Raji (cell line): ENCODE measurements at regions not wholly inside any gene's neighbourhood (a gene's known extent, or its start where the extent isn't known, plus 50 kb on each side); places are given as distances from the start of the nearest gene placed in this dataset.

Source experiments
- POLR2A ChIP-seq: IDR thresholded peaks from 2 replicates; pipeline ENCODE4 v1.6.1; 2011; ENCODE audit warnings: low read depth, low read length, control low read depth; ENCODE audit not compliant: insufficient read depth

- no peak for TF ChIP-seq POLR2A
Measured at GRCh38 chr22:46092670-46093410, 57.5 kb upstream of the PPARA start.

DNA sequence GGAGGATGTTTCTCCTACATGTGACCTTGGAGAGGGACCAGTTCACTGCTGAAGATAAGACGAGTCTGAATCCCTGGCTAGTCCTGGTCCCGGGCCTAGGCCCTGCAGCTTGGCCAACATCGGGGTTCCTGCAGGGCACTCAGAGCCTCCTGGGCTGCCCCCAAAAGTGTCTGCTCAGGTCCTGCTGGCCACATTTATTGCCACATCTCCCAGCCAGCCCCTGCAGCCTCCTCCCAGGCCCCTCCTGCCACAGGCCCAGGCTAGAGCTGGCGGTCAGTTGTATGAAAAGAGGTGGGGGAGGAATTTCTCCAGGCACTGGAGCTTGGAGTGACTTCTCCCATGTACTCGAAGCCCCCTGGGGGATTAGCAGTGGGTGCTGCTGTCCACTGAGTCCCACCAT is 56.5 kb upstream of the PPARA start:
- no peak for TF ChIP-seq POLR2A

DNA sequence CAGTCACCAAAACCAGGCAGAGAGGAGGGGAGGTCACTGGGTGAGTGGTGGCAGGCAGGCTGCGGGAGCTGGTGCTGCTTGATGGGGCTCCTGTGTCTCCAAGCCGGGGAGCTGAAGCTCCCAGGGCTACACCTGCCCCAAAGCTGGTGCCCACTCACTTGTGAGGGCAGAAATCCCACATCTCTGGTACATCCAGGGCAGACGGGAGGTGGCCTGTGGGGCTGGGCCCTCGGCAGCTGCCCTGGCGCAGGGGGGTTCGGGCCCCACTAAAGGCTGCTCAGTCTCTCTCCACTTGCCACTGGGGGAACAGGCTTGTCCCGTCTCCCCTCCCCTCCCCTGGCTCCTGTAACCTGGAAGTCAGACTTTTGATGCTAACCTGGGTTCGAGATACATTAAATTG is 55.6 kb upstream of the PPARA start:
- no peak for TF ChIP-seq POLR2A

- no peak for TF ChIP-seq POLR2A
Measured at GRCh38 chr22:46096051-46096450, 54.3 kb upstream of the PPARA start.

GRCh38 chr22:46096706-46097230 is 53.6 kb upstream of the PPARA start:
- no peak for TF ChIP-seq POLR2A

DNA sequence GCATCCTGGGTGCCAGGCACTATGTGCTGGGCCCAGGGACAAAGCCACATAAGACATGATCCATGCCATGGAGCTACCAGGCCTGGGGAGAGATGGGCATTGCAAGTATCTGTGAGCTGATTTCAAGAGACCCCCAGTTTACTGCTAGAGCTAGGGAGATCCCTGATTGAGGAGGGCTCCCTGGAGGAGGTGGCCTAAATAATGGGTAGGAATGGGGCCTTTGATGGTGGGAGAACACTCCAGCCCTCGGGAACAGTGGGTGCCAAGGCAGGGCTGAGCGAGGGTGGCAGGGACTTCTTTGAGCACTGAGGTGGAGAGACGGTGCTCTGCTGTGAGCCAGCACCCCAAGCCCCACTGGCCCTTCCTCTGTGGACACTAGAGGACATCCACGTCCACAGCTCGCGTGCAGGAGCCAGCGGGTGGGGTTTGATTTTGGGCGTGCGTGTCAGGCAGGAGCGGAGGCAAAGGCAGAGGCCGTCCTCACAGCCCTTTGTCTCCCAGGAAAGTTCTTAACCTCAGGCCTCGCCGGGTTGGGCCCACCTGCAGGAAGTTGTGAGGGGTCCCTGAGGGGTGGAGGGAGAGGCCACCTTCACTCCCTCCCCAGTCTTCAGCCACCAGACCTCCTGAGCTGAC is 52.9 kb upstream of the PPARA start:
- TF ChIP-seq POLR2A, result no peak

GRCh38 chr22:46098525-46099475 is 51.5 kb upstream of the PPARA start:
- no peak for TF ChIP-seq POLR2A

GRCh38 chr22:46099740-46100139 is 50.6 kb upstream of the PPARA start:
- TF ChIP-seq POLR2A, result no peak

- no peak for TF ChIP-seq POLR2A
Measured at GRCh38 chr22:46100401-46101105, 49.8 kb upstream of the PPARA start.
